Epidermal melanocyte (primary cell): ENCODE measurements at regions not wholly inside any gene's neighbourhood (a gene's known extent, or its start where the extent isn't known, plus 50 kb on each side); places are given as distances from the start of the nearest gene placed in this dataset.

Experiments
- DNase-seq: peaks from one replicate; pipeline ENCODE4 v3.0.0; 2011; ENCODE audit warnings: low spot score; ENCODE audit not compliant: insufficient read length

GRCh38 chr3:117699058-117699457 is 989.5 kb downstream of the TUSC7 start:
- no peak for DNase-seq

GRCh38 chr3:117700573-117701360 is 991.2 kb downstream of the TUSC7 start:
- no peak for DNase-seq

GRCh38 chr3:117705011-117705410 is 995.4 kb downstream of the TUSC7 start:
- DNase-seq: no peak

- DNase-seq: peak; percentile 27
Observed at GRCh38 chr3:117706037-117706436, 996.5 kb downstream of the TUSC7 start.

GRCh38 chr3:117706756-117707155 is 997.2 kb downstream of the TUSC7 start:
- DNase-seq: no peak

- DNase-seq: no peak
Observed at GRCh38 chr3:117708601-117709000, 999.0 kb downstream of the TUSC7 start.

- DNase-seq: no peak
Observed at GRCh38 chr3:117709108-117709507, 999.5 kb downstream of the TUSC7 start.

GRCh38 chr3:117710501-117710900 is 1000.9 kb downstream of the TUSC7 start:
- no peak for DNase-seq

- no peak for DNase-seq
Observed at GRCh38 chr3:117719316-117719926, 1009.8 kb downstream of the TUSC7 start.

- DNase-seq: no peak
Observed at GRCh38 chr3:117721866-117722265, 1012.3 kb downstream of the TUSC7 start.

GRCh38 chr3:117722856-117723255 is 1013.3 kb downstream of the TUSC7 start:
- DNase-seq: no peak

GRCh38 chr3:117723825-117724224 is 1014.2 kb downstream of the TUSC7 start:
- DNase-seq: no peak

- no peak for DNase-seq
Observed at GRCh38 chr3:117725314-117725713, 1015.7 kb downstream of the TUSC7 start.

GRCh38 chr3:117726776-117727175 is 1017.2 kb downstream of the TUSC7 start:
- no peak for DNase-seq

GRCh38 chr3:117728226-117728625 is 1018.6 kb downstream of the TUSC7 start:
- DNase-seq: no peak

GRCh38 chr3:117734496-117734895 is 1024.9 kb downstream of the TUSC7 start:
- DNase-seq: no peak

GRCh38 chr3:117735481-117736101 is 1026.0 kb downstream of the TUSC7 start:
- DNase-seq: no peak

GRCh38 chr3:117736846-117737245 is 1027.3 kb downstream of the TUSC7 start:
- no peak for DNase-seq

- DNase-seq: no peak
Observed at GRCh38 chr3:117743993-117744392, 1034.4 kb downstream of the TUSC7 start.

- no peak for DNase-seq
Observed at GRCh38 chr3:117744935-117745334, 1035.4 kb downstream of the TUSC7 start.

- DNase-seq: no peak
Observed at GRCh38 chr3:117745516-117745915, 1035.9 kb downstream of the TUSC7 start.

GRCh38 chr3:117746066-117746465 is 1036.5 kb downstream of the TUSC7 start:
- no peak for DNase-seq

- no peak for DNase-seq
Observed at GRCh38 chr3:117748131-117748530, 1038.6 kb downstream of the TUSC7 start.
